Astrocyte (in vitro differentiated cells and primary cell): ENCODE measurements at regions not wholly inside any gene's neighbourhood (a gene's known extent, or its start where the extent isn't known, plus 50 kb on each side); places are given as distances from the start of the nearest gene placed in this dataset.

ENCODE experiments used
- DNase-seq: peaks from one replicate; pipeline ENCODE4 v3.0.0-alpha.2; 2010; ENCODE audit warnings: low read depth
- FAIRE-seq: peaks from 2 replicates; lab custom pipeline; 2011; peaks lifted over from hg19 to GRCh38; lab: Jason Lieb, UNC
- H2AFZ ChIP-seq: 2 replicates; pipeline ENCODE4 v1.6.0; 2012; ENCODE audit warnings: low read depth, low read length, inconsistent platforms
- H3K27ac ChIP-seq: 2 replicates; pipeline ENCODE4 v1.5.1; 2011; ENCODE audit warnings: low read depth, low read length, inconsistent platforms
- H3K27me3 ChIP-seq: 2 replicates; pipeline ENCODE4 v1.6.0; 2011; ENCODE audit warnings: low read length, inconsistent platforms; ENCODE audit not compliant: insufficient read depth
- H3K36me3 ChIP-seq: 2 replicates; pipeline ENCODE4 v1.5.1; 2011; ENCODE audit warnings: low read length, inconsistent platforms; ENCODE audit not compliant: insufficient read depth
- H3K4me1 ChIP-seq: 2 replicates; pipeline ENCODE4 v1.5.1; 2011; ENCODE audit warnings: low read length, inconsistent platforms; ENCODE audit not compliant: insufficient read depth
- H3K4me2 ChIP-seq: 2 replicates; pipeline ENCODE4 v1.6.0; 2012; ENCODE audit warnings: low read length, inconsistent platforms
- H3K4me3 ChIP-seq: 2 replicates; pipeline ENCODE4 v1.5.1; 2011; ENCODE audit warnings: low read depth, mild to moderate bottlenecking, low read length, inconsistent platforms; ENCODE audit not compliant: insufficient read depth
- H3K79me2 ChIP-seq: 2 replicates; pipeline ENCODE4 v1.6.0; 2012; ENCODE audit warnings: mild to moderate bottlenecking, low read length, inconsistent platforms; ENCODE audit not compliant: insufficient read depth
- H3K9ac ChIP-seq: 2 replicates; pipeline ENCODE4 v1.6.0; 2012; ENCODE audit warnings: mild to moderate bottlenecking, low read length, inconsistent platforms
- H3K9me3 ChIP-seq: 2 replicates; pipeline ENCODE4 v1.5.1; 2012; ENCODE audit warnings: low read depth, mild to moderate bottlenecking, low read length, inconsistent platforms; ENCODE audit not compliant: insufficient read depth
- H4K20me1 ChIP-seq: 2 replicates; pipeline ENCODE4 v1.6.0; 2012; ENCODE audit warnings: low read length, inconsistent platforms; ENCODE audit not compliant: insufficient read depth
- H3K27ac Mint-ChIP-seq: one replicate; pipeline ENCODE4 v1.8.0; 2021; ENCODE audit warnings: mild to moderate bottlenecking, mixed read lengths; ENCODE audit not compliant: unreplicated experiment
- H3K27me3 Mint-ChIP-seq: one replicate; pipeline ENCODE4 v1.8.0; 2021; ENCODE audit warnings: low read depth, mixed read lengths; ENCODE audit not compliant: unreplicated experiment
- H3K36me3 Mint-ChIP-seq: one replicate; pipeline ENCODE4 v1.8.0; 2021; ENCODE audit warnings: low read depth, mixed read lengths; ENCODE audit not compliant: unreplicated experiment
- H3K4me1 Mint-ChIP-seq: one replicate; pipeline ENCODE4 v1.8.0; 2021; ENCODE audit warnings: low read depth, mixed read lengths; ENCODE audit not compliant: unreplicated experiment
- H3K4me3 Mint-ChIP-seq: one replicate; pipeline ENCODE4 v1.8.0; 2021; ENCODE audit warnings: mild to moderate bottlenecking, moderate library complexity, mixed read lengths; ENCODE audit not compliant: unreplicated experiment
- H3K9me3 Mint-ChIP-seq: one replicate; pipeline ENCODE4 v1.8.0; 2021; ENCODE audit warnings: mild to moderate bottlenecking, mixed read lengths; ENCODE audit not compliant: unreplicated experiment
- CTCF ChIP-seq: IDR thresholded peaks from 2 replicates; pipeline ENCODE4 v1.5.1; 2011; ENCODE audit warnings: low read depth, mild to moderate bottlenecking, inconsistent platforms, low read length, moderate library complexity; ENCODE audit not compliant: insufficient read depth
- EZH2 ChIP-seq: IDR thresholded peaks from 2 replicates; pipeline ENCODE4 v1.6.1; 2012; ENCODE audit warnings: mild to moderate bottlenecking, low read length, inconsistent platforms; ENCODE audit not compliant: insufficient read depth

- TF ChIP-seq EZH2 (no peak), CTCF (no peak)
- Histone ChIP-seq H3K79me2 (no peaks in the 10 kb centered on the region), H3K27me3 (no peaks in the 10 kb centered on the region), H2AFZ (no peak overlapping the region), H3K4me3 (no peak overlapping the region), H3K4me1 (peaks cover 17% of the 10 kb centered on the region), H3K36me3 (no peaks in the 10 kb centered on the region), H3K27ac (peak overlapping the region; percentile 68), H3K9me3 (no peaks in the 10 kb centered on the region), H4K20me1 (no peaks in the 10 kb centered on the region), H3K9ac (no peak overlapping the region), H3K4me2 (peak overlapping the region; percentile 16)
- Mint-ChIP-seq H3K9me3 (no peaks in the 10 kb centered on the region), H3K36me3 (no peaks in the 10 kb centered on the region), H3K27me3 (no peaks in the 10 kb centered on the region), H3K4me1 (peaks cover 40% of the 10 kb centered on the region), H3K27ac (peak overlapping the region; percentile 34), H3K4me3 (no peak overlapping the region)
- FAIRE-seq, result peak; percentile 68
- peak; percentile 99 for DNase-seq
Observed at GRCh38 chr2:18362696-18363095, 197.8 kb downstream of the RDH14 start.

GRCh38 chr2:18357537-18357936 lies 202.9 kb downstream of the RDH14 start:
- H3K4me1 ChIP-seq, result peaks cover 11% of the 10 kb centered on the region
- no peak overlapping the region for H2AFZ ChIP-seq
- DNase-seq, result no peak
- H3K9me3 Mint-ChIP-seq, result no peaks in the 10 kb centered on the region
- no peaks in the 10 kb centered on the region for H3K36me3 ChIP-seq
- no peak overlapping the region for H3K4me2 ChIP-seq
- no peaks in the 10 kb centered on the region for H3K79me2 ChIP-seq
- H3K27ac ChIP-seq, result no peak overlapping the region
- H3K9ac ChIP-seq, result no peak overlapping the region
- H3K27me3 Mint-ChIP-seq, result no peaks in the 10 kb centered on the region
- H3K4me3 ChIP-seq, result no peak overlapping the region
- TF ChIP-seq CTCF (no peak), EZH2 (no peak)
- H3K27me3 ChIP-seq, result no peaks in the 10 kb centered on the region
- H3K27ac Mint-ChIP-seq, result peak overlapping the region; percentile 75
- no peaks in the 10 kb centered on the region for H3K9me3 ChIP-seq
- no peak overlapping the region for H3K4me3 Mint-ChIP-seq
- peaks cover 23% of the 10 kb centered on the region for H3K4me1 Mint-ChIP-seq
- no peaks in the 10 kb centered on the region for H3K36me3 Mint-ChIP-seq
- FAIRE-seq, result no peak
- H4K20me1 ChIP-seq, result no peaks in the 10 kb centered on the region

- Histone ChIP-seq H3K36me3 (no peaks in the 10 kb centered on the region), H2AFZ (peak overlapping the region; percentile 28), H3K4me3 (no peak overlapping the region), H3K4me2 (peak overlapping the region; percentile 54), H3K27ac (no peak overlapping the region), H3K9ac (no peak overlapping the region), H3K4me1 (peaks cover 3% of the 10 kb centered on the region), H4K20me1 (no peaks in the 10 kb centered on the region), H3K79me2 (no peaks in the 10 kb centered on the region), H3K27me3 (no peaks in the 10 kb centered on the region), H3K9me3 (no peaks in the 10 kb centered on the region)
- DNase-seq (peak; percentile 63), FAIRE-seq (peak; percentile 37)
- H3K4me1 Mint-ChIP-seq, result peaks cover 15% of the 10 kb centered on the region
- H3K36me3 Mint-ChIP-seq, result no peaks in the 10 kb centered on the region
- no peaks in the 10 kb centered on the region for H3K27me3 Mint-ChIP-seq
- no peaks in the 10 kb centered on the region for H3K9me3 Mint-ChIP-seq
- H3K27ac Mint-ChIP-seq, result no peak overlapping the region
- TF ChIP-seq EZH2, result no peak
- no peak for TF ChIP-seq CTCF
- H3K4me3 Mint-ChIP-seq, result no peak overlapping the region
Observed at GRCh38 chr2:18356676-18357075, 203.8 kb downstream of the RDH14 start.
